Lower lobe of right lung (tissue), 2 donors: ENCODE measurements at regions not wholly inside any gene's neighbourhood (a gene's known extent, or its start where the extent isn't known, plus 50 kb on each side); places are given as distances from the start of the nearest gene placed in this dataset.

Source experiments
- ATAC-seq, 2 donors: fragments of 200-7000 bp; cut with Tn5 transposase; one replicate each; pipeline ENCODE4 v1.9.1; 2020 to 2022; ENCODE audit warnings: mild to moderate bottlenecking in 2 of 2, moderate library complexity in 2 of 2
- DNase-seq: peaks from one replicate; pipeline ENCODE4 v3.0.0-alpha.2; 2020
- H3K27ac ChIP-seq: fragments of 200-600 bp; one replicate; pipeline ENCODE4 v1.8.0; 2022
- H3K27me3 ChIP-seq: fragments of 200-600 bp; one replicate; pipeline ENCODE4 v1.8.0; 2022; ENCODE audit warnings: low read depth
- H3K36me3 ChIP-seq: fragments of 200-600 bp; one replicate; pipeline ENCODE4 v1.8.0; 2022; ENCODE audit warnings: mild to moderate bottlenecking
- H3K4me1 ChIP-seq: fragments of 200-600 bp; one replicate; pipeline ENCODE4 v1.8.0; 2022
- H3K4me3 ChIP-seq: fragments of 200-600 bp; one replicate; pipeline ENCODE4 v1.8.0; 2022; ENCODE audit warnings: mild to moderate bottlenecking
- H3K9me3 ChIP-seq: fragments of 200-600 bp; one replicate; pipeline ENCODE4 v1.8.0; 2022
- CTCF ChIP-seq: fragments of 200-600 bp; IDR thresholded peaks from one replicate; pipeline ENCODE4 v1.8.0; 2022; ENCODE audit warnings: antibody characterized with exemption, mild to moderate bottlenecking
- intact Hi-C: fragments of 100-400 bp; cut with DNase I; formaldehyde crosslinking; loops from one replicate; pipeline ENCODE4 v1.11.0; 2022
- donor health status: DM: no; HTN: yes; CAD: no; lungs with severe emphysema.

GRCh38 chr16:88296437-88297177 is 86.2 kb upstream of the ZNF469 start:
- no peak for TF ChIP-seq CTCF
- ATAC-seq (no peak), DNase-seq (no peak)
- no peak overlapping the region for H3K4me3 ChIP-seq
- no peaks in the 10 kb centered on the region for H3K4me1 ChIP-seq
- H3K9me3 ChIP-seq, result no peaks in the 10 kb centered on the region
- H3K27me3 ChIP-seq, result peaks cover 4% of the 10 kb centered on the region
- intact Hi-C loops, result no loop called here
- no peaks in the 10 kb centered on the region for H3K36me3 ChIP-seq
- no peak overlapping the region for H3K27ac ChIP-seq

- no peak for DNase-seq
Observed at GRCh38 chr16:88297178-88297720, 85.5 kb upstream of the ZNF469 start.

GRCh38 chr16:88298181-88298832 is 84.5 kb upstream of the ZNF469 start:
- DNase-seq, result peak; percentile 47
- intact Hi-C loops, result no loop called here
- no peak overlapping the region for H3K27ac ChIP-seq
- H3K4me3 ChIP-seq, result no peak overlapping the region
- TF ChIP-seq CTCF, result no peak
- H3K9me3 ChIP-seq, result no peaks in the 10 kb centered on the region
- H3K27me3 ChIP-seq, result peaks cover 7% of the 10 kb centered on the region
- H3K36me3 ChIP-seq, result no peaks in the 10 kb centered on the region
- H3K4me1 ChIP-seq, result no peaks in the 10 kb centered on the region
- ATAC-seq, result no peak

More at GRCh38 chr16:88297178-88297720, 85.5 kb upstream of the ZNF469 start:
- ATAC-seq, result no peak
- Histone ChIP-seq H3K27me3 (peaks cover 4% of the 10 kb centered on the region), H3K9me3 (no peaks in the 10 kb centered on the region), H3K4me3 (no peak overlapping the region), H3K36me3 (no peaks in the 10 kb centered on the region), H3K27ac (no peak overlapping the region), H3K4me1 (no peaks in the 10 kb centered on the region)
- TF ChIP-seq CTCF, result no peak
- intact Hi-C loops, result no loop called here

GRCh38 chr16:88298833-88299745 is 83.7 kb upstream of the ZNF469 start:
- Histone ChIP-seq H3K4me3 (no peak overlapping the region), H3K9me3 (no peaks in the 10 kb centered on the region), H3K36me3 (no peaks in the 10 kb centered on the region), H3K4me1 (no peaks in the 10 kb centered on the region), H3K27me3 (peaks cover 7% of the 10 kb centered on the region), H3K27ac (no peak overlapping the region)
- intact Hi-C loops, result no loop called here
- DNase-seq, result peak; percentile 19
- no peak for TF ChIP-seq CTCF
- ATAC-seq, result no peak

GRCh38 chr16:88299751-88300462 is 82.9 kb upstream of the ZNF469 start:
- no peak overlapping the region for H3K4me3 ChIP-seq
- H3K36me3 ChIP-seq, result no peaks in the 10 kb centered on the region
- DNase-seq (no peak), ATAC-seq (no peak)
- TF ChIP-seq CTCF, result no peak
- intact Hi-C loops, result no loop called here
- peaks cover 6% of the 10 kb centered on the region for H3K4me1 ChIP-seq
- no peak overlapping the region for H3K27ac ChIP-seq
- no peaks in the 10 kb centered on the region for H3K9me3 ChIP-seq
- peaks cover 7% of the 10 kb centered on the region for H3K27me3 ChIP-seq
